Ovary (tissue), 7 donors: ENCODE measurements at regions not wholly inside any gene's neighbourhood (a gene's known extent, or its start where the extent isn't known, plus 50 kb on each side); places are given as distances from the start of the nearest gene placed in this dataset.

Experiments
- DNase-seq, 5 donors: peaks; one replicate each; pipeline ENCODE4 v3.0.0-alpha.2; 2019 to 2020
- H3K27ac ChIP-seq, 2 donors: fragments of 200-600 bp; one replicate each; pipeline versions ENCODE4 v1.5.1 to v1.8.0; 2019 to 2022
- H3K27me3 ChIP-seq: fragments of 200-600 bp; one replicate; pipeline ENCODE4 v1.8.0; 2022
- H3K36me3 ChIP-seq: fragments of 200-600 bp; sonication (generic); one replicate; pipeline ENCODE4 v1.5.1; 2019
- H3K4me1 ChIP-seq: one replicate; pipeline ENCODE4 v1.8.1; 2013; ENCODE audit warnings: mild to moderate bottlenecking, moderate library complexity; ENCODE audit not compliant: insufficient read depth
- H3K4me3 ChIP-seq: fragments of 200-600 bp; sonication (generic); one replicate; pipeline ENCODE4 v1.5.1; 2017
- H3K9me3 ChIP-seq, 2 donors: fragments of 200-600 bp in 1 of 2; sonication (generic) in 1 of 2; one replicate each; pipeline versions ENCODE4 v1.5.1 to v1.8.1; 2013 to 2019; ENCODE audit warnings: mild to moderate bottlenecking in 1 of 2, moderate library complexity in 1 of 2
- CTCF ChIP-seq, 3 donors: fragments of 450-650 bp in 2 of 3; fragments of 200-600 bp in 1 of 3; IDR thresholded peaks; one replicate each; pipeline versions ENCODE4 v1.5.1 to v1.8.0; 2016 to 2022; ENCODE audit warnings: antibody characterized with exemption in 3 of 3, mild to moderate bottlenecking in 1 of 3
- EP300 ChIP-seq: sonication (generic); formaldehyde crosslinking; IDR thresholded peaks from one replicate; pipeline ENCODE4 v1.6.1; 2017; ENCODE audit warnings: antibody characterized with exemption
- POLR2A ChIP-seq: fragments of 450-650 bp; IDR thresholded peaks from one replicate; pipeline ENCODE4 v1.6.1; 2017; ENCODE audit warnings: antibody characterized with exemption, mild to moderate bottlenecking, moderate library complexity
- WGBS, 3 donors: extraction: QIAGEN DNeasy Blood & Tissue Kit in 1 of 3; methylation state at CpG; one replicate each; pipeline versions ENCODE4 v1.1.5 to v1.1.7; 2013 to 2017; 5-methylcytosine and 5-hydroxymethylcytosine counted together
- intact Hi-C, 4 donors: fragments of 100-400 bp; cut with DNase I; formaldehyde crosslinking; loops; one replicate each; pipeline versions ENCODE4 v1.11.0 to v1.15.1; 2022 to 2023
- donor health status: DM: no; HTN: no; CAD: no; lungs with moderate emphysema.
- donor health status: DM: no; HTN: no; CAD: no.
- donor health status: Bipolar disorder and iron deficiency.
- donor health status: DM: no; HTN: no; CAD: no.
- donor health status: DM: yes; HTN: yes; CAD: no.

GRCh38 chr3:28824316-28824715 lies 456.6 kb upstream of the RBMS3 start:
- intact Hi-C loops: no loop called here
- Histone ChIP-seq H3K4me3 (no peak overlapping the region), H3K27ac (no peak overlapping the region), H3K27me3 (no peaks in the 10 kb centered on the region), H3K4me1 (no peaks in the 10 kb centered on the region), H3K36me3 (no peaks in the 10 kb centered on the region), H3K9me3 (no peaks in the 10 kb centered on the region)
- 31 to 42% (median 37%) methylated on average over 1 of the region's 1 CpG for WGBS, 3 donors
- TF ChIP-seq CTCF (IDR thresholded peaks at IDR 0.05): no peak
- TF ChIP-seq EP300: no peak
- TF ChIP-seq POLR2A: no peak
- no peak for DNase-seq

GRCh38 chr3:28826840-28827239 lies 454.0 kb upstream of the RBMS3 start:
- H3K36me3 ChIP-seq: no peaks in the 10 kb centered on the region
- no peak for DNase-seq
- TF ChIP-seq CTCF (IDR thresholded peaks at IDR 0.05) (no peak), EP300 (no peak), POLR2A (no peak)
- H3K9me3 ChIP-seq: no peaks in the 10 kb centered on the region
- H3K27ac ChIP-seq: no peak overlapping the region
- intact Hi-C loops: no loop called here
- H3K4me1 ChIP-seq: no peaks in the 10 kb centered on the region
- no peak overlapping the region for H3K4me3 ChIP-seq
- no peaks in the 10 kb centered on the region for H3K27me3 ChIP-seq

- intact Hi-C loops: no loop called here
Observed at GRCh38 chr3:28835249-28835648, 445.6 kb upstream of the RBMS3 start.

GRCh38 chr3:28835751-28836150 lies 445.1 kb upstream of the RBMS3 start:
- H3K27ac ChIP-seq: no peak overlapping the region
- no peak overlapping the region for H3K4me3 ChIP-seq
- DNase-seq: peak in 2 of 5 donors; percentile 16 to 33
- no peaks in the 10 kb centered on the region for H3K4me1 ChIP-seq
- intact Hi-C loops: no loop called here
- H3K36me3 ChIP-seq: no peaks in the 10 kb centered on the region
- 23 to 42% (median 37%) methylated on average over 8 of the region's 8 CpGs for WGBS, 3 donors
- no peak for TF ChIP-seq EP300
- no peak for TF ChIP-seq POLR2A
- TF ChIP-seq CTCF (IDR thresholded peaks at IDR 0.05): no peak
- H3K27me3 ChIP-seq: no peaks in the 10 kb centered on the region
- H3K9me3 ChIP-seq: no peaks in the 10 kb centered on the region

More at GRCh38 chr3:28835249-28835648, 445.6 kb upstream of the RBMS3 start:
- H3K9me3 ChIP-seq: no peaks in the 10 kb centered on the region
- H3K27me3 ChIP-seq: no peaks in the 10 kb centered on the region
- DNase-seq: no peak
- H3K27ac ChIP-seq: no peak overlapping the region
- WGBS, 3 donors: 52 to 64% (median 53%) methylated on average over 2 of the region's 2 CpGs
- no peak overlapping the region for H3K4me3 ChIP-seq
- TF ChIP-seq CTCF (IDR thresholded peaks at IDR 0.05) (no peak), POLR2A (no peak), EP300 (no peak)
- no peaks in the 10 kb centered on the region for H3K36me3 ChIP-seq
- H3K4me1 ChIP-seq: no peaks in the 10 kb centered on the region

- Histone ChIP-seq H3K36me3 (no peaks in the 10 kb centered on the region), H3K4me3 (no peak overlapping the region), H3K4me1 (no peaks in the 10 kb centered on the region), H3K9me3 (no peaks in the 10 kb centered on the region), H3K27me3 (no peaks in the 10 kb centered on the region), H3K27ac (no peak overlapping the region)
- no peak for TF ChIP-seq CTCF (IDR thresholded peaks at IDR 0.05)
- no peak for TF ChIP-seq POLR2A
- no peak for TF ChIP-seq EP300
- intact Hi-C loops: no loop called here
- 63 to 88% (median 67%) methylated on average over 2 of the region's 2 CpGs for WGBS, 3 donors
- DNase-seq: no peak
Observed at GRCh38 chr3:28836199-28836598, 444.7 kb upstream of the RBMS3 start.
